H9 (cell line): ENCODE measurements at regions not wholly inside any gene's neighbourhood (a gene's known extent, or its start where the extent isn't known, plus 50 kb on each side); places are given as distances from the start of the nearest gene placed in this dataset.

Source experiments
- DNase-seq: peaks from one replicate; pipeline ENCODE4 v3.0.0-alpha.2; 2017
- H2AFZ ChIP-seq: one replicate; pipeline ENCODE4 v1.6.1; 2013; ENCODE audit warnings: mild to moderate bottlenecking, low read length, control low read depth, moderate library complexity
- H2AK5ac ChIP-seq: 2 replicates; pipeline ENCODE4 v1.6.1; 2013; ENCODE audit warnings: low read length, control low read depth, mixed read lengths; ENCODE audit not compliant: insufficient read length
- H2BK120ac ChIP-seq: one replicate; pipeline ENCODE4 v1.6.1; 2013; ENCODE audit warnings: low read depth, mild to moderate bottlenecking, low read length, control low read depth, inconsistent platforms; ENCODE audit not compliant: poor library complexity, severe bottlenecking
- H2BK12ac ChIP-seq: 2 replicates; pipeline ENCODE4 v1.6.1; 2013; ENCODE audit warnings: low read length, control low read depth, mixed read lengths, low read depth; ENCODE audit not compliant: insufficient read length
- H2BK15ac ChIP-seq: 2 replicates; pipeline ENCODE4 v1.6.1; 2013; ENCODE audit warnings: low read depth, low read length, control low read depth
- H2BK20ac ChIP-seq: one replicate; pipeline ENCODE4 v1.6.1; 2013; ENCODE audit warnings: low read depth, mild to moderate bottlenecking, low read length, control low read depth, inconsistent platforms; ENCODE audit not compliant: poor library complexity, severe bottlenecking
- H2BK5ac ChIP-seq: 2 replicates; pipeline ENCODE4 v1.6.1; 2013; ENCODE audit warnings: low read length, control low read depth, mixed read lengths; ENCODE audit not compliant: insufficient read length
- H3K14ac ChIP-seq: 2 replicates; pipeline ENCODE4 v1.6.1; 2013; ENCODE audit warnings: low read length, control low read depth; ENCODE audit not compliant: insufficient read depth
- H3K18ac ChIP-seq: 2 replicates; pipeline ENCODE4 v1.6.1; 2013; ENCODE audit warnings: low read depth, mild to moderate bottlenecking, mixed read lengths, low read length, control low read depth; ENCODE audit not compliant: insufficient read length
- H3K23ac ChIP-seq: 2 replicates; pipeline ENCODE4 v1.6.1; 2013; ENCODE audit warnings: low read length, control low read depth, mixed read lengths, low read depth; ENCODE audit not compliant: insufficient read length
- H3K23me2 ChIP-seq: 2 replicates; pipeline ENCODE4 v1.6.1; 2013; ENCODE audit warnings: low read depth, mild to moderate bottlenecking, mixed read lengths, low read length, control low read depth; ENCODE audit not compliant: insufficient read length, poor library complexity, severe bottlenecking
- H3K27ac ChIP-seq: 2 replicates; pipeline ENCODE4 v1.5.1; 2013; ENCODE audit warnings: low read length, control low read depth, mixed read lengths, low read depth; ENCODE audit not compliant: insufficient read length
- H3K27me3 ChIP-seq: 2 replicates; pipeline ENCODE4 v1.6.1; 2013; ENCODE audit warnings: low read length, control low read depth, inconsistent platforms; ENCODE audit not compliant: insufficient read depth
- H3K4ac ChIP-seq: 2 replicates; pipeline ENCODE4 v1.6.1; 2013; ENCODE audit warnings: low read depth, mild to moderate bottlenecking, control low read depth, inconsistent platforms, low read length, moderate library complexity
- H3K4me1 ChIP-seq: 2 replicates; pipeline ENCODE4 v1.6.1; 2013; ENCODE audit warnings: low read length, control low read depth, inconsistent platforms; ENCODE audit not compliant: insufficient read depth
- H3K4me2 ChIP-seq: 2 replicates; pipeline ENCODE4 v1.6.1; 2013; ENCODE audit warnings: low read length, control low read depth, mixed read lengths; ENCODE audit not compliant: insufficient read length, insufficient read depth
- H3K56ac ChIP-seq: 2 replicates; pipeline ENCODE4 v1.6.1; 2013; ENCODE audit warnings: low read depth, mild to moderate bottlenecking, mixed read lengths, low read length, control low read depth; ENCODE audit not compliant: insufficient read length
- H3K79me1 ChIP-seq: 2 replicates; pipeline ENCODE4 v1.6.1; 2013; ENCODE audit warnings: low read depth, mild to moderate bottlenecking, moderate library complexity, low read length, control low read depth, inconsistent platforms; ENCODE audit not compliant: insufficient read depth, poor library complexity, severe bottlenecking
- H3K79me2 ChIP-seq: 2 replicates; pipeline ENCODE4 v1.6.1; 2013; ENCODE audit warnings: low read length, control low read depth, inconsistent platforms; ENCODE audit not compliant: insufficient read depth
- H3K9ac ChIP-seq: 2 replicates; pipeline ENCODE4 v1.6.1; 2013; ENCODE audit warnings: low read length, control low read depth, mixed read lengths; ENCODE audit not compliant: insufficient read length; ENCODE audit errors: extremely low read depth
- H3K9me3 ChIP-seq: one replicate; pipeline ENCODE4 v1.6.1; 2013; ENCODE audit warnings: low read depth, low read length, inconsistent platforms; ENCODE audit not compliant: control insufficient read depth
- H3T11ph ChIP-seq: one replicate; pipeline ENCODE4 v1.6.1; 2013; ENCODE audit warnings: mild to moderate bottlenecking, low read length, control low read depth, inconsistent platforms
- H4K20me1 ChIP-seq: one replicate; pipeline ENCODE4 v1.6.1; 2013; ENCODE audit not compliant: control insufficient read depth, insufficient read length, insufficient read depth
- H4K5ac ChIP-seq: 2 replicates; pipeline ENCODE4 v1.6.1; 2013; ENCODE audit warnings: low read depth, mild to moderate bottlenecking, mixed read lengths, low read length, control low read depth; ENCODE audit not compliant: insufficient read length
- H4K8ac ChIP-seq: replicated peaks from 2 replicates; pipeline ENCODE4 v1.6.1; 2013; ENCODE audit warnings: low read length, control low read depth, mixed read lengths, low read depth; ENCODE audit not compliant: insufficient read length
- H4K91ac ChIP-seq: 2 replicates; pipeline ENCODE4 v1.6.1; 2013; ENCODE audit warnings: low read depth, mild to moderate bottlenecking, moderate library complexity, mixed read lengths, low read length, control low read depth; ENCODE audit not compliant: insufficient read length
- H3K27ac Mint-ChIP-seq, 3 experiments: 2 replicates in 2 of 3; 3 replicates in 1 of 3; pipeline ENCODE4 v1.8.0; 2020 to 2021; ENCODE audit warnings: mixed read lengths in 3 of 3, mild to moderate bottlenecking in 1 of 3, moderate library complexity in 1 of 3
- H3K27me3 Mint-ChIP-seq: 2 replicates; pipeline ENCODE4 v1.8.0; 2021; ENCODE audit warnings: low read depth, mild to moderate bottlenecking, moderate library complexity, mixed read lengths
- H3K36me3 Mint-ChIP-seq, 3 experiments: 2 replicates in 2 of 3; 3 replicates in 1 of 3; pipeline ENCODE4 v1.8.0; 2020 to 2021; ENCODE audit warnings: low read depth in 3 of 3, mixed read lengths in 3 of 3; ENCODE audit not compliant: insufficient read depth in 1 of 3
- H3K4me1 Mint-ChIP-seq, 2 experiments: 2 replicates each; pipeline ENCODE4 v1.8.0; 2020; ENCODE audit warnings: mixed read lengths in 2 of 2
- H3K4me3 Mint-ChIP-seq, 2 experiments: 2 replicates in 1 of 2; 3 replicates in 1 of 2; pipeline ENCODE4 v1.8.0; 2020 to 2021; ENCODE audit warnings: mild to moderate bottlenecking in 2 of 2, mixed read lengths in 2 of 2, moderate library complexity in 1 of 2
- H3K9me3 Mint-ChIP-seq, 2 experiments: 2 replicates in 1 of 2; 3 replicates in 1 of 2; pipeline ENCODE4 v1.8.0; 2020; ENCODE audit warnings: mild to moderate bottlenecking in 2 of 2, mixed read lengths in 2 of 2, moderate library complexity in 1 of 2
- CTCF ChIP-seq: fragments of 200-600 bp; sonication (generic); conservative IDR thresholded peaks from 3 replicates; pipeline ENCODE4 v1.8.0; 2021; ENCODE audit warnings: antibody characterized with exemption, mild to moderate bottlenecking
- WGBS: extraction: QIAGEN DNeasy Blood & Tissue Kit; methylation state at CpG from one replicate; pipeline ENCODE4 v1.1.7; 2013; ENCODE audit warnings: missing lambda C conversion rate, low lambda C conversion rate, mixed read lengths; ENCODE audit not compliant: insufficient read length; ENCODE audit errors: extremely low coverage; 5-methylcytosine and 5-hydroxymethylcytosine counted together

GRCh38 chr2:65939687-65940086, 495.2 kb upstream of the MEIS1 start:
- DNase-seq = no peak
- no peak overlapping the region for H2BK120ac ChIP-seq
- H3K4ac ChIP-seq = no peak overlapping the region
- H3K18ac ChIP-seq = no peak overlapping the region
- no peaks in the 10 kb centered on the region for H3K36me3 Mint-ChIP-seq
- no peaks in the 10 kb centered on the region for H3K4me1 ChIP-seq
- no peak overlapping the region for H2BK12ac ChIP-seq
- no peak overlapping the region for H2BK5ac ChIP-seq
- no peaks in the 10 kb centered on the region for H3K9me3 ChIP-seq
- H2AK5ac ChIP-seq = no peak overlapping the region
- no peak overlapping the region for H3K56ac ChIP-seq
- H3K14ac ChIP-seq = no peak overlapping the region
- no peak overlapping the region for H4K8ac ChIP-seq
- no peak overlapping the region for H3K27ac Mint-ChIP-seq
- no peak overlapping the region for H3K4me3 Mint-ChIP-seq
- TF ChIP-seq CTCF = no peak
- no peak overlapping the region for H3K27ac ChIP-seq
- H3K23me2 ChIP-seq = no peaks in the 10 kb centered on the region
- no CpG with 5 or more reads among the region's 2 CpGs for WGBS
- H4K91ac ChIP-seq = no peak overlapping the region
- no peak overlapping the region for H3K23ac ChIP-seq
- no peaks in the 10 kb centered on the region for H3K79me2 ChIP-seq
- H4K5ac ChIP-seq = no peak overlapping the region
- H3T11ph ChIP-seq = no peak overlapping the region
- H3K27me3 Mint-ChIP-seq = no peaks in the 10 kb centered on the region; the same call in 1 of the 2 replicates
- H3K9me3 Mint-ChIP-seq = no peaks in the 10 kb centered on the region
- H3K4me2 ChIP-seq = no peak overlapping the region
- H3K4me1 Mint-ChIP-seq = no peaks in the 10 kb centered on the region
- no peak overlapping the region for H2AFZ ChIP-seq
- H3K9ac ChIP-seq = no peak overlapping the region
- no peaks in the 10 kb centered on the region for H4K20me1 ChIP-seq
- no peaks in the 10 kb centered on the region for H3K27me3 ChIP-seq
- H3K79me1 ChIP-seq = no peaks in the 10 kb centered on the region
- H2BK20ac ChIP-seq = no peak overlapping the region
- no peak overlapping the region for H2BK15ac ChIP-seq
